Ishikawa (cell line): ENCODE measurements at regions not wholly inside any gene's neighbourhood (a gene's known extent, or its start where the extent isn't known, plus 50 kb on each side); places are given as distances from the start of the nearest gene placed in this dataset.

Experiments
- CEBPB ChIP-seq: IDR thresholded peaks from 2 replicates; pipeline ENCODE4 v1.6.1; 2012
- CREB1 ChIP-seq: IDR thresholded peaks from 2 replicates; pipeline ENCODE4 v1.6.1; 2012; ENCODE audit warnings: low read depth
- EGR1 ChIP-seq: IDR thresholded peaks from 2 replicates; pipeline ENCODE4 v1.6.1; 2012
- EP300 ChIP-seq: IDR thresholded peaks from 2 replicates; pipeline ENCODE4 v1.6.1; 2012; ENCODE audit warnings: borderline replicate concordance
- FOXM1 ChIP-seq: IDR thresholded peaks from 2 replicates; pipeline ENCODE4 v1.6.1; 2012; ENCODE audit warnings: low read depth, borderline replicate concordance
- MAX ChIP-seq: IDR thresholded peaks from 2 replicates; pipeline ENCODE4 v1.6.1; 2012
- NFIC ChIP-seq: IDR thresholded peaks from 2 replicates; pipeline ENCODE4 v1.6.1; 2012
- RAD21 ChIP-seq: IDR thresholded peaks from 2 replicates; pipeline ENCODE4 v1.6.1; 2012; ENCODE audit warnings: low read depth
- REST ChIP-seq: IDR thresholded peaks from 2 replicates; pipeline ENCODE4 v1.6.1; 2012; ENCODE audit warnings: low read depth, mild to moderate bottlenecking
- TAF1 ChIP-seq: IDR thresholded peaks from 2 replicates; pipeline ENCODE4 v1.6.1; 2012; ENCODE audit warnings: low read depth, mild to moderate bottlenecking
- TCF12 ChIP-seq: IDR thresholded peaks from 2 replicates; pipeline ENCODE4 v1.6.1; 2012; ENCODE audit warnings: low read depth
- TEAD4 ChIP-seq: IDR thresholded peaks from 2 replicates; pipeline ENCODE4 v1.6.1; 2012
- USF1 ChIP-seq: IDR thresholded peaks from 2 replicates; pipeline ENCODE4 v1.6.1; 2012
- YY1 ChIP-seq: IDR thresholded peaks from 2 replicates; pipeline ENCODE4 v1.6.1; 2012; ENCODE audit warnings: low read depth
- ZBTB7A ChIP-seq: IDR thresholded peaks from 2 replicates; pipeline ENCODE4 v1.6.1; 2012; ENCODE audit warnings: low read depth

GRCh38 chrX:80929251-80929650 is 119.6 kb upstream of the BRWD3 start:
- no peak for TF ChIP-seq REST
- no peak for TF ChIP-seq EP300
- TF ChIP-seq CEBPB: no peak
- no peak for TF ChIP-seq ZBTB7A
- no peak for TF ChIP-seq TAF1
- TF ChIP-seq YY1: no peak
- no peak for TF ChIP-seq TEAD4
- no peak for TF ChIP-seq MAX
- no peak for TF ChIP-seq FOXM1
- no peak for TF ChIP-seq NFIC
- TF ChIP-seq TCF12: no peak
- no peak for TF ChIP-seq RAD21
- TF ChIP-seq USF1: no peak
- no peak for TF ChIP-seq CREB1
- no peak for TF ChIP-seq EGR1

GRCh38 chrX:80917919-80918318 is 108.2 kb upstream of the BRWD3 start:
- TF ChIP-seq EGR1 (no peak), NFIC (no peak), TCF12 (no peak), USF1 (no peak), MAX (no peak), EP300 (no peak), REST (no peak), ZBTB7A (no peak), YY1 (no peak), TAF1 (no peak), FOXM1 (no peak), CREB1 (no peak)

GRCh38 chrX:80879916-80880315 is 70.2 kb upstream of the BRWD3 start:
- TF ChIP-seq NFIC (no peak), ZBTB7A (no peak), CEBPB (no peak), TAF1 (no peak), MAX (no peak), FOXM1 (no peak), TEAD4 (no peak), YY1 (no peak), TCF12 (no peak), EGR1 (no peak), EP300 (no peak), USF1 (no peak), REST (no peak), CREB1 (no peak), RAD21 (no peak)

DNA sequence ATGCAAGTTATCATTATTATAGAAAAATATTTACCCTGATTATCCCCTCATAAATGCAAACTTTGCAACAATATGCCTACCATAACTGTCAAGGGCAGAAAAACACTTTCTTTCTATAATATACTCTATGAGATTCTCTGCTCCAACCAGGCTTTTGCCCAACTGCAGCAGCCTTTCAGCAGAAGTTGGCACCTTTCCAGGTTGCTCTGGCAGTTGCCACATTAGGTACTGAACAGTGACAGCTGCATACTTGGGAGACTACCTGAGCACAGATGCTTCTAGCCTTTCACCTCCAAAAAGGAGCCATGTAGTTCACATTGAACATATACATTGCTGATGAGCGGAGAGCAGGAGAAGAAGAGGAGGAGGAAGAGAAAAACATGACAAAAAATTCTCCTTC is 69.5 kb upstream of the BRWD3 start:
- TF ChIP-seq FOXM1: no peak
- no peak for TF ChIP-seq NFIC
- TF ChIP-seq CREB1: no peak
- TF ChIP-seq TEAD4: no peak
- TF ChIP-seq CEBPB: no peak
- TF ChIP-seq EGR1: no peak
- no peak for TF ChIP-seq USF1
- TF ChIP-seq RAD21: no peak
- no peak for TF ChIP-seq MAX
